SIG-M5 (cell line): ENCODE measurements at regions not wholly inside any gene's neighbourhood (a gene's known extent, or its start where the extent isn't known, plus 50 kb on each side); places are given as distances from the start of the nearest gene placed in this dataset.
"Not testable (repeated sequence)": the region's sequence is repeated elsewhere in the genome, so short reads cannot be mapped to it uniquely, and the experiment has no call there.

ENCODE experiments used
- DNase-seq: peaks from one replicate; lab custom pipeline; 2025; lab: John Stamatoyannopoulos, UW

- DNase-seq: no peak
Measured at GRCh38 chrX:109879991-109880390, 122.9 kb upstream of the TMEM164 start.

- DNase-seq: peak; percentile 42
Measured at GRCh38 chrX:109880629-109881028, 122.3 kb upstream of the TMEM164 start.

DNA sequence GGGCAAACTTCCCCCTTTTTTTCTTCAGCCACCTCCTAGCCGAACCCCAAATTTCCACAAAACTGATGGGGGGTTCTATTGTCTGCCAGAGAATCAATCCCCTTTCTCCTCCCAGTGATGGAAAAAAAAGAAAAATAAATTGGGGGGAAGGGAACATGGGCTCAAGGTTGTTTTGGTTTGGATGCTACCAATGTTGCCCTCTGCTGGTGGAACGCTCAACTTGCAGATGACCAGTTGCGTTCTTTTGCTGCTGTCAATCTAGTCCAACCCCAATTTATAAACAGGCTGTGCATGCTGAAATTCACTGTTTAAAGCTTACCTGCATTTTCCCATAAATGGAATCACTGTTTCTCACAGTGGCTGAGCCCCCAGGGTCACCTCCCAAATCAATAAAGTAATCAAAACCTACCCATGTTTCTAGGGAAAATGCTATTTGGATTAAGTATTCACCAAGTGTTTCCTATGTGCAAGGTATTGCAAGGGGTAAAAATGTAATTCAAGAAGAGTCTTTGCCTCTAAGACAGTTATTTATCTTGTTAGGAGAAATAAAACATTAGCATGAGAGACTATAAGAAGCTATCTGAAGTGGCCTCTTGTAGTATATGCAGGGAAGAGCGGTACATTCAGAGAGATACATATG lies 116.7 kb upstream of the TMEM164 start:
- no peak for DNase-seq

DNA sequence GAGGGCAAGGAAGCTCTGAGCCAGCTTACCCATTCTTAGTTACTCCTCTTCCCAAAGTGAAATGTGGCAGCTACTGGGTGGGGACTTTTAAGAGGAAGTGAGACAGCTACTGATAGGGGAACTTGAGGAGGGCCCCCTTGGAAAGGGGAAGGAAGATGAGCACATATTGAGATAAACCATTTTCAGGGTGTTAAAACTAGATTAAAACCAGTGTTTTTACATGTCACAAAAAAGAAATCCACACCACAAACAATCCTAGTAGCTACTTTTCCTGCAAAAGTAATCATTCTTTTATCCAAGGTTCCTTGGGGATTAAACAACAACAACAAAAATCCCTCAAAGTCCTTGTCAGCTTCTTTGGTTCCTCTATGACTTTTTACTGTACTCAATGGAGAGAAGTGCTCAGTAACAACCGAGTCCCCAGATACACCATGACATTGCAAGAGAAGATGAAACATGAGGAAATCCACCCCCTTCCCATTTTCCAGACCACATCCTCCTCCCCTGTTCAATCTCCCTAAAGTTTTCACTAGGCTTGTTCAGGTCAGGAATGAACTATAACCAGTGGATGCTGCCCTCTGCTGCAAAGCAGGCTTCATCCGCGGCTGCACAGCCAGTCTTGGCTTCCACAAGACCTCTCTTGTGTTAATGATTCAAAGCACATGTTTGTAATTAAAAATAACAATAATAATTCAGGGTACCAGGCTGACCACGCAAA lies 113.5 kb upstream of the TMEM164 start:
- DNase-seq: peak; percentile 39

- no peak for DNase-seq
Measured at GRCh38 chrX:109890300-109890699, 112.6 kb upstream of the TMEM164 start.

DNA sequence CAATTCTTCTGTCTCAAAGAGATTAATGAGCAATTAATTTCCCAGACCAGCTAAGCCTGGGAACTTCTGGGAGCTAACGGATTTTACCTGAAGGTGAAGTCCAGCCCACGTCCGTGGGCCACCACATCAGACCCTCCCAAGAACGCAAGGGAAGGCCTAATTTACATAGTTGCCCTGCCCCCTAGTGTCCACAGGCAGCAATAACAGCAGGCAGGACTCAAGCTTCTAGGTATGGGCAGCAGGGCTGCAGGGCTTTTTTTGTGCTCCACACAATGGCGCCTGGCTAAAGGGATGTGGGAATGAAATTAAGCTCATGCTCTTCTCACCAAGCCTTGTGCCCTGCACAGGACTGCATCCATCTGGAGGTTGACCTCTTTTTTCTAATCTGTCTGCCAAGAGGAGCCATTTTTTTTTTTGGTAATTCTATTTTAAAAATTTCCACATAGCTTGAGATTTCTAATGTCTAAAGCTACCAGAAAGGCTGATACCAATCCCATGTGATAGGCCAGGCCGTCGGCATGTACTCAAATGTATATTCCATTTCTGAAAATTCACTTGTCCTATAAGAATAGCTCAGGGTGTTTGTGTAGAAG lies 111.9 kb upstream of the TMEM164 start:
- DNase-seq: no peak

GRCh38 chrX:109896024-109896423 lies 106.9 kb upstream of the TMEM164 start:
- DNase-seq: not testable (repeated sequence)

DNA sequence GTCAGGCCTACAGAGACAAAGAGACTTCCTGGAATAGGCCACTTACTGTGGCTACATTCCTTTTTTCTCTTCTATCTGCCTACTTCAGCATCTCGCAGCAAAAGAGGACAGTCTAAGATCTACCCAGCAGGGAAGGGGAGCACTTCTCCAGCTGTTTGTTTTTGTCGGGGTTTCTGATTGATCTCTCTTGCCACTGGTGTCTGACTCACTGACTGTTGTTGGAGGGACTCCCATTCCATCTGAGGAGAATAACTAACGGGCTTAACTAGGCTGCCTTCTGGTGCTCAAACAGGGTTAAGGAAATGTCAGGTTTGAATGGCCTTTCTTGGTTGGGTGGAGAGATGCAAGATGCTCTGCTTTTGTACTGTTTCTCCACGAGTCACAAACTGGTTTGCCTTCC lies 100.2 kb upstream of the TMEM164 start:
- no peak for DNase-seq

- DNase-seq: no peak
Measured at GRCh38 chrX:109911046-109911445, 91.9 kb upstream of the TMEM164 start.

DNA sequence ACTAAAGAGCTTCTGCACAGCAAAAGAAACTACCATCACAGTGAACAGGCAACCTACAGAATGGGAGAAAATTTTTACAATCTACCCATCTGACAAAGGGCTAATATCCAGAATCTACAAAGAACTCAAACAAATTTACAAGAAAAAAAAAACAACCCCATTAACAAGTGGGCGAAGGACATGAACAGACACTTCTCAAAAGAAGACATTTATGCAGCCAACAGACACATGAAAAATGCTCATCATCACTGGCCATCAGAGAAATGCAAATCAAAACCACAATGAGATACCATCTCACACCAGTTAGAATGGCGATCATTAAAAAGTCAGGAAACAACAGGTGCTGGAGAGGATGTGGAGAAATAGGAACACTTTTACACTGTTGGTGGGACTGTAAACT lies 89.9 kb upstream of the TMEM164 start:
- not testable (repeated sequence) for DNase-seq

GRCh38 chrX:109914114-109914849 lies 88.6 kb upstream of the TMEM164 start:
- DNase-seq: no peak

GRCh38 chrX:109918753-109919152 lies 84.2 kb upstream of the TMEM164 start:
- no peak for DNase-seq

GRCh38 chrX:109920325-109920724 lies 82.6 kb upstream of the TMEM164 start:
- DNase-seq: no peak

- DNase-seq: no peak
Measured at GRCh38 chrX:109920868-109921267, 82.0 kb upstream of the TMEM164 start.

GRCh38 chrX:109922190-109922589 lies 80.7 kb upstream of the TMEM164 start:
- DNase-seq: no peak

DNA sequence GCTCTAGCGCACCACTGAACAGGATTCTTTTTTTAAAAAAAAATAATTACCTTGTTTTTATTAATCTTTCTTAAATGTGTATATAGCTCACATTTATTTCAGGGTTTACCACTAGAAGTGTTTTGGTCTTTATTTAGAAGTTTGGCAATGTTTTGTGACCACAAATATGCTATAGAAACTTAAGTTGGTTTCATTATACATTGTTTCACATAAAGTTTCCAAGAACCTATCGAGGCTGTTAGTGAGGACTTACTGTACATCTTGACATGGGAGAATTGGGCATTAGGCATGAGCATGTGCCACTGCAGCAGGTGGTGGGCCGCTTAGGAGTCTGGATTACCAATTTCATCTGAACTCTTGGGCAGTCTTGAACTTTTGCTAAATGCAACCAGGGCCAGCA lies 77.9 kb upstream of the TMEM164 start:
- not testable (repeated sequence) for DNase-seq

GRCh38 chrX:109925656-109926055 lies 77.3 kb upstream of the TMEM164 start:
- no peak for DNase-seq

GRCh38 chrX:109926118-109926517 lies 76.8 kb upstream of the TMEM164 start:
- no peak for DNase-seq

GRCh38 chrX:109926743-109927662 lies 75.9 kb upstream of the TMEM164 start:
- DNase-seq: no peak

DNA sequence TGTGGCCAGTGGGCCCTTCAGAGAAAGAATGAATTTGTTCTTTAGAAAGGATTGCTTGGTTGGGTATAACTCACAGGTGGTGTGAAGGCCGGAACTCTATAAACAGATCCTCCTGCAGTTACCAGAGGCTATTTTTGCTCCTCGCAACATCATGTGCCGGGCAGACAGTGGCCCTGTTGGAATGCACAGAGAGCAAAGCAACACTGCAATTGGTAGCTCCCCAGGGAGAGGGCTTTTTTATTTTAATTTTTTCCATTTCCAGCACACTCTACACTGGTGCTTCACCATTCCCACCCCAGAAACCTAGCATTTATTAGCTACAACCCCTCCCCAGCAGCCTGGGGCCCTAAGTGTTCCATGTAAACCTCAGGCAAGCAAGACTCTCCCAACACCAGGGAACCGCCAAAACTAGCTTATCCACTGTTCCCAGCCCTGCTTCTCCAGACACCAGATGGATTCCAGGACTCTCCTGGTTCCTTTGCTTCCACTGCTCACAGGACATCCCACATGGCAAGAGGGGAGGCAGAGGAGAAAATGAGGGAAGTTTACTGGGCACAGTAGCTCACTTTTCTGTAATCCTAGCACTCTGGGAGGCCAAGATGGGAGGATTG lies 75.1 kb upstream of the TMEM164 start:
- DNase-seq: no peak
